ENCODE measurements at regions not wholly inside any gene's neighbourhood (a gene's known extent, or its start where the extent isn't known, plus 50 kb on each side); places are given as distances from the start of the nearest gene placed in this dataset.

DNA sequence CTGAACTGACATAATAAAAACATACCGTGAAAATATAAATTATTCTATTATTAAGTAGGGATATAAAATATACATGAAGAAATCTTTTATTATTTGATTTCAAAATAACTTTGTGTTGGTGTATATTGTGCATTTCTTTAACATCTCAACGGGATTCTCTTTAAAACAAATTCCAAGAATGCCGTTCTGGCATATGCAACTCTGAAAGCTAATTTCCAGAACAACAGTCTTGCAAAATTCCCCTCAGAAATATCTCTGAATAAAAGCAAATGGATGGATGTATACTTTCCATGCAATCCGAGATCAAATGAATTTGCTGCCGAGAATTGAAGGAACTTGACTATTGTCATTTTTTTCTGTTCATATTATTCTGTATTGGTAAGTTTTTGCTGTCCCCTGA is 1579.8 kb downstream of the PCDH9 start:
- H3K9me3 Mint-ChIP-seq, result no peaks in the 10 kb centered on the region
- DNase-seq, result no peak
- H3K4me1 Mint-ChIP-seq, result no peaks in the 10 kb centered on the region
- no peaks in the 10 kb centered on the region for H3K36me3 Mint-ChIP-seq (ENCODE audit: low read depth)
- H3K27ac Mint-ChIP-seq, result no peak overlapping the region
- no peaks in the 10 kb centered on the region for H3K27me3 Mint-ChIP-seq (ENCODE audit: low read depth, poor library complexity)
- TF ChIP-seq, protein P1, sequence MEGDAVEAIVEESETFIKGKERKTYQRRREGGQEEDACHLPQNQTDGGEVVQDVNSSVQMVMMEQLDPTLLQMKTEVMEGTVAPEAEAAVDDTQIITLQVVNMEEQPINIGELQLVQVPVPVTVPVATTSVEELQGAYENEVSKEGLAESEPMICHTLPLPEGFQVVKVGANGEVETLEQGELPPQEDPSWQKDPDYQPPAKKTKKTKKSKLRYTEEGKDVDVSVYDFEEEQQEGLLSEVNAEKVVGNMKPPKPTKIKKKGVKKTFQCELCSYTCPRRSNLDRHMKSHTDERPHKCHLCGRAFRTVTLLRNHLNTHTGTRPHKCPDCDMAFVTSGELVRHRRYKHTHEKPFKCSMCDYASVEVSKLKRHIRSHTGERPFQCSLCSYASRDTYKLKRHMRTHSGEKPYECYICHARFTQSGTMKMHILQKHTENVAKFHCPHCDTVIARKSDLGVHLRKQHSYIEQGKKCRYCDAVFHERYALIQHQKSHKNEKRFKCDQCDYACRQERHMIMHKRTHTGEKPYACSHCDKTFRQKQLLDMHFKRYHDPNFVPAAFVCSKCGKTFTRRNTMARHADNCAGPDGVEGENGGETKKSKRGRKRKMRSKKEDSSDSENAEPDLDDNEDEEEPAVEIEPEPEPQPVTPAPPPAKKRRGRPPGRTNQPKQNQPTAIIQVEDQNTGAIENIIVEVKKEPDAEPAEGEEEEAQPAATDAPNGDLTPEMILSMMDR (IDR thresholded peaks at IDR 0.05), result no peak
- no peak overlapping the region for H3K4me3 Mint-ChIP-seq

DNA sequence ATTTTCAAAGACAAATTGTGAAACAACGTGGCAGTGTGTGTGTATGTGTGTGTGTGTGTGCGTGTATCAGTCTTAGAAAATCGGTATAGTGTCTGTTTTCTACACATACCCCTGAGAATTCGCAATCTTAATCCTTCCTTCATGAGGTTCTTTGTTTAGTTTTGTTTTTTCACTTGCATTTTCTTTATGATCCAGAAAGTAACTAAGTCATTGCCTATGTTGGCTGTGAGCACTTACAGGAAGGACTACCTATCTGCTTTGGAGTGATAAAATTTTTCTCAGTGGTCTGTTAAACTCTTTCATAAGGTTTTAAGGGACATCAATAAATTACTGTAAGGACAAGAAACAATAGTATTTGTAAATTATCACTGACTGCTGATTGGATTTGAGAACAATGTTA is 1587.1 kb downstream of the PCDH9 start:
- no peaks in the 10 kb centered on the region for H3K27me3 Mint-ChIP-seq (ENCODE audit: low read depth, poor library complexity)
- TF ChIP-seq, protein P1 (IDR thresholded peaks at IDR 0.05), result no peak
- no peaks in the 10 kb centered on the region for H3K36me3 Mint-ChIP-seq (ENCODE audit: low read depth)
- no peaks in the 10 kb centered on the region for H3K9me3 Mint-ChIP-seq
- no peak for DNase-seq
- H3K4me3 Mint-ChIP-seq, result no peak overlapping the region
- no peaks in the 10 kb centered on the region for H3K4me1 Mint-ChIP-seq
- H3K27ac Mint-ChIP-seq, result no peak overlapping the region

DNA sequence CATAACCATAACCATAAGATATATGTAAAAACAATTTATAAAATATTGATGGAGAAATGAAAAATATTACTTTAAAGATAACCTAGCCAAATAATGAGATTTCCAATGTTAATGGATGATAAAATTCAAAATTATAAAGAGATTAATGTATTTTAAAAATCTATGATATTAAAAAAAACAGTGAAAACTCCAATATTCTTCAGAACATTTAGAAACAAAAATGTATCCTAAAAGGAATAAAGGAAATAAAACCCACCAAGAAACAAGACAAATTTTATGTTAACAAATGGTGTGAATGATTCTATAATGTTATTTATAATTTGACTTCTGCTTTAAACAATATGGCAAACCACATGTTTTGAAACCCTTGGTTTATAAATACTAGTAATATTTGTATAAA is 1587.8 kb downstream of the PCDH9 start:
- H3K36me3 Mint-ChIP-seq (ENCODE audit: low read depth), result no peaks in the 10 kb centered on the region
- H3K9me3 Mint-ChIP-seq, result no peaks in the 10 kb centered on the region
- H3K27ac Mint-ChIP-seq, result no peak overlapping the region
- H3K4me3 Mint-ChIP-seq, result no peak overlapping the region
- TF ChIP-seq, protein P1 (IDR thresholded peaks at IDR 0.05), result no peak
- H3K4me1 Mint-ChIP-seq, result no peaks in the 10 kb centered on the region
- DNase-seq, result no peak
- no peaks in the 10 kb centered on the region for H3K27me3 Mint-ChIP-seq (ENCODE audit: low read depth, poor library complexity)

DNA sequence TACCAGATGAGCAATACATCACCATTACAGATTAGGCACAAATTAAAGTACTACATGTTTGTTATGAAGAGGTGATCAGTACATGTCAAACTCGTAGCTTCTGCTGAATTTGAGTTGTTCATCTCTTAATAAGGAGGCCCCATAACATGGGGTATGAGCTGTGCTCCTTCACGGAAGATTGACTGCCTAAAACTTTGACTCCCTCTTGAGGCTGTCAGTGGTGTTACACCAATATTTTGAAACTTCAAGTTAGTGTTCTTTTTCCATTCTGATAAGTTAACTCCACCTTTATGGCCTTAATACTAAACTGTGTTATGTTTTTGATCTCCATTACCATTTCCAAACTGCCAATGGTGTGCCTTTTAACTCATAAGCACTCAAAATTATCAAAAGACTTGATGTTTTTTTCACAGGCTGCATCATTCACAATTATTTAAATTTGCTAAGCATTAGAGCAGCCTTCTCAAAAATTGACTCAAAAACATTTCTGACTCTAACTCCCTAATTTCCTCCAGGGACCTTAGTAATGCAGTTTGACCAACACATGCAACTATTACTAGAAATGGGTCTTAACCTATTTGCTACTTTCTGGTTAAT is 1591.5 kb downstream of the PCDH9 start:
- H3K9me3 Mint-ChIP-seq, result no peaks in the 10 kb centered on the region
- TF ChIP-seq, protein P1 (IDR thresholded peaks at IDR 0.05), result peak; percentile 63
- H3K27me3 Mint-ChIP-seq (ENCODE audit: low read depth, poor library complexity), result no peaks in the 10 kb centered on the region
- no peak overlapping the region for H3K27ac Mint-ChIP-seq
- H3K4me3 Mint-ChIP-seq, result no peak overlapping the region
- H3K36me3 Mint-ChIP-seq (ENCODE audit: low read depth), result no peaks in the 10 kb centered on the region
- no peaks in the 10 kb centered on the region for H3K4me1 Mint-ChIP-seq
- DNase-seq, result peak; percentile 12

DNA sequence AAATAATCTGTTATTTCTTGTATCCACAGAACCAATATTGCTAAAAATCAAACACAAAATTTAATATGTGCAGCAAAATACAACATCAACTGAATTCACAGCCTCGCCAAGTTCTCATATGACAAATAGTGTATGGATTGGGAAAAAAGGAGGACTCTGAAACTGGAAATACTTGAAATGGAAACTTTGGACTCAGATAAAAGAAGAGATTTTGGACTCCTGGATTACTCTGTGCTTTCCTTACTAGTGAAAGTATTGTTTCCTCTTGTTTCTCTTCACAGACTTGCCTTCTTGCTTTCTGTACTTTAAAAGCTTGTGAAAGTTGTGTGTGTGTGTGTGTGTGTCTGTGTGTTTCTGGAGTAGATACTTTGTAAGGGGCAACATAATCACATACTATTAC is 1596.3 kb downstream of the PCDH9 start:
- H3K9me3 Mint-ChIP-seq, result no peaks in the 10 kb centered on the region
- no peak overlapping the region for H3K4me3 Mint-ChIP-seq
- H3K4me1 Mint-ChIP-seq, result no peaks in the 10 kb centered on the region
- H3K27ac Mint-ChIP-seq, result no peak overlapping the region
- no peaks in the 10 kb centered on the region for H3K27me3 Mint-ChIP-seq (ENCODE audit: low read depth, poor library complexity)
- TF ChIP-seq, protein P1 (IDR thresholded peaks at IDR 0.05), result no peak
- no peaks in the 10 kb centered on the region for H3K36me3 Mint-ChIP-seq (ENCODE audit: low read depth)
- no peak for DNase-seq

DNA sequence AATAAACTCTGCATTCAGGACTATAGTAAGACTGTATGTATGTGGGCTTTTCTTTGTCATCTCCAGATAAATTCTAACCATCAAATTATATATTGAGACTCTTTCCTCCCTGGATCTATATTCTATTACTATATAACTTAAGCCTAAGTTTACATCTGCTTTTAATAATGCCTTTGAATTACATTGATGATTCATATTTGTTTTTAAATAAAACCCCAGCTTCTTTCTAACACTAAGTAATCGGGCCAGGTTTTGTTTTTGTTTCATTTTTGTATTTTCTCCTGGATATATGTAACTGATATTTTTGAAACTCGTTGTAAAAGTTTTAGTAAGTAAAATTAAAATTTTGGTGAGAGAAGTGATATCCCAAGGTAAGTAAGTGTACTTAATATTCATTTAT is 1599.1 kb downstream of the PCDH9 start:
- no peaks in the 10 kb centered on the region for H3K27me3 Mint-ChIP-seq (ENCODE audit: low read depth, poor library complexity)
- no peaks in the 10 kb centered on the region for H3K9me3 Mint-ChIP-seq
- no peak for DNase-seq
- TF ChIP-seq, protein P1 (IDR thresholded peaks at IDR 0.05), result no peak
- no peak overlapping the region for H3K27ac Mint-ChIP-seq
- H3K4me3 Mint-ChIP-seq, result no peak overlapping the region
- no peaks in the 10 kb centered on the region for H3K36me3 Mint-ChIP-seq (ENCODE audit: low read depth)
- no peaks in the 10 kb centered on the region for H3K4me1 Mint-ChIP-seq
